SK-N-SH treated with all-trans-retinoic acid at 6 μM for 48 hours (cell line): ENCODE measurements at regions not wholly inside any gene's neighbourhood (a gene's known extent, or its start where the extent isn't known, plus 50 kb on each side); places are given as distances from the start of the nearest gene placed in this dataset.

Experiments
- BACH2 ChIP-seq: fragments of 250-450 bp; sonication (Bioruptor Pico); IDR thresholded peaks from 2 replicates; pipeline ENCODE4 v1.9.0; 2021; ENCODE audit warnings: mild to moderate bottlenecking, borderline replicate concordance
- ISL1 ChIP-seq: fragments of 250-450 bp; sonication (Bioruptor Pico); IDR thresholded peaks from 2 replicates; pipeline ENCODE4 v2.1.2; 2022; ENCODE audit warnings: mild to moderate bottlenecking, moderate library complexity
- OSR1 ChIP-seq: fragments of 250-450 bp; sonication (Bioruptor Pico); IDR thresholded peaks from 2 replicates; pipeline ENCODE4 v1.8.0; 2022; ENCODE audit warnings: moderate library complexity, mild to moderate bottlenecking, inconsistent platforms
- TOX ChIP-seq: fragments of 250-450 bp; sonication (Bioruptor Pico); IDR thresholded peaks from 2 replicates; pipeline ENCODE4 v1.8.0; 2021; ENCODE audit warnings: mild to moderate bottlenecking, moderate library complexity, borderline replicate concordance
- TF ChIP-seq, protein P1 (sequence below): fragments of 250-450 bp; sonication (Bioruptor Pico); IDR thresholded peaks from 2 replicates; pipeline ENCODE4 v1.8.0; 2020; ENCODE audit warnings: mild to moderate bottlenecking, moderate library complexity, borderline replicate concordance

DNA sequence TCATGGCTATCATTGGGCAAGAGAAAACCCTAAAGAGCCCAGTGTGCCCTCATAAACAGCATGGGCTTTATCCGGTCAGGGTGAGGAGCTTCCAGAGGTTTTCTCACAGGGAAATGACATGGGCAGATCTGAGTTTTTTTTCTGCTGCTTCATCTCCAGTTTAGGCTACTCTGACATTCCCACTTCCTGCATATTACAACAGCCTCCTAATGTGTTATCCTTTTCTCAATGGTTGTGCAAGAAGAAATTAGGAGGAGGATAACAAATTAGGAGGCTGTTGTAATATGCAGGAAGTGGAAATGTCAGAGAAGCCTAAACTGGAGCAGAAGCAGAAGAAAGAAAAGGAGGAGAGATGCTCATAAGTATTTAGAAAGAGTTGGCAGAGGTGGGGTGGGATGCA lies 175.6 kb downstream of the MTHFS start:
- TF ChIP-seq OSR1 (no peak), BACH2 (CRISPR knock-in tag) (no peak), ISL1 (CRISPR knock-in tag) (no peak), TOX (CRISPR knock-in tag) (no peak)
- TF ChIP-seq, protein P1, sequence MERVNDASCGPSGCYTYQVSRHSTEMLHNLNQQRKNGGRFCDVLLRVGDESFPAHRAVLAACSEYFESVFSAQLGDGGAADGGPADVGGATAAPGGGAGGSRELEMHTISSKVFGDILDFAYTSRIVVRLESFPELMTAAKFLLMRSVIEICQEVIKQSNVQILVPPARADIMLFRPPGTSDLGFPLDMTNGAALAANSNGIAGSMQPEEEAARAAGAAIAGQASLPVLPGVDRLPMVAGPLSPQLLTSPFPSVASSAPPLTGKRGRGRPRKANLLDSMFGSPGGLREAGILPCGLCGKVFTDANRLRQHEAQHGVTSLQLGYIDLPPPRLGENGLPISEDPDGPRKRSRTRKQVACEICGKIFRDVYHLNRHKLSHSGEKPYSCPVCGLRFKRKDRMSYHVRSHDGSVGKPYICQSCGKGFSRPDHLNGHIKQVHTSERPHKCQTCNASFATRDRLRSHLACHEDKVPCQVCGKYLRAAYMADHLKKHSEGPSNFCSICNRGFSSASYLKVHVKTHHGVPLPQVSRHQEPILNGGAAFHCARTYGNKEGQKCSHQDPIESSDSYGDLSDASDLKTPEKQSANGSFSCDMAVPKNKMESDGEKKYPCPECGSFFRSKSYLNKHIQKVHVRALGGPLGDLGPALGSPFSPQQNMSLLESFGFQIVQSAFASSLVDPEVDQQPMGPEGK (CRISPR knock-in tag), result no peak
